ENCODE measurements at regions not wholly inside any gene's neighbourhood (a gene's known extent, or its start where the extent isn't known, plus 50 kb on each side); places are given as distances from the start of the nearest gene placed in this dataset.
A peak's percentile ranks its signal among the peaks of the same experiment; 100 is the strongest.

- intact Hi-C loops (cut with micrococcal nuclease; ENCODE audit: unreplicated experiment) = no loop called here
- no peak for DNase-seq
- H3K4me1 ChIP-seq = no peaks in the 10 kb centered on the region
- POLR2A ChIA-PET = no interaction called here
- TF ChIP-seq, protein P1, sequence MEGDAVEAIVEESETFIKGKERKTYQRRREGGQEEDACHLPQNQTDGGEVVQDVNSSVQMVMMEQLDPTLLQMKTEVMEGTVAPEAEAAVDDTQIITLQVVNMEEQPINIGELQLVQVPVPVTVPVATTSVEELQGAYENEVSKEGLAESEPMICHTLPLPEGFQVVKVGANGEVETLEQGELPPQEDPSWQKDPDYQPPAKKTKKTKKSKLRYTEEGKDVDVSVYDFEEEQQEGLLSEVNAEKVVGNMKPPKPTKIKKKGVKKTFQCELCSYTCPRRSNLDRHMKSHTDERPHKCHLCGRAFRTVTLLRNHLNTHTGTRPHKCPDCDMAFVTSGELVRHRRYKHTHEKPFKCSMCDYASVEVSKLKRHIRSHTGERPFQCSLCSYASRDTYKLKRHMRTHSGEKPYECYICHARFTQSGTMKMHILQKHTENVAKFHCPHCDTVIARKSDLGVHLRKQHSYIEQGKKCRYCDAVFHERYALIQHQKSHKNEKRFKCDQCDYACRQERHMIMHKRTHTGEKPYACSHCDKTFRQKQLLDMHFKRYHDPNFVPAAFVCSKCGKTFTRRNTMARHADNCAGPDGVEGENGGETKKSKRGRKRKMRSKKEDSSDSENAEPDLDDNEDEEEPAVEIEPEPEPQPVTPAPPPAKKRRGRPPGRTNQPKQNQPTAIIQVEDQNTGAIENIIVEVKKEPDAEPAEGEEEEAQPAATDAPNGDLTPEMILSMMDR (IDR thresholded peaks at IDR 0.05; ENCODE audit: insufficient read depth in 1 of 2, low read depth in 1 of 2, low read length in 1 of 2, severe bottlenecking in 1 of 2, unreplicated experiment in 1 of 2) = no peak
- H3K27ac Mint-ChIP-seq (ENCODE audit: unreplicated experiment) = no peak overlapping the region
- no peaks in the 10 kb centered on the region for H3K4me1 Mint-ChIP-seq (ENCODE audit: low read depth, unreplicated experiment)
- H3K4me3 ChIP-seq (ENCODE audit: low read depth, low read length) = no peak overlapping the region
- CTCF ChIA-PET = interaction anchor here (0.6 kb wide), 1 partner anchor 128 kb away, joined by 4 read pairs; no protein-coding TSS in a partner anchor
- no peaks in the 10 kb centered on the region for H3K27me3 ChIP-seq (replicated peaks; ENCODE audit: control insufficient read depth, insufficient read depth, low read length)
- H3K36me3 ChIP-seq (ENCODE audit: control insufficient read depth, insufficient read depth, low read length) = no peaks in the 10 kb centered on the region
- no peaks in the 10 kb centered on the region for H3K9me3 Mint-ChIP-seq (ENCODE audit: unreplicated experiment)
- no peaks in the 10 kb centered on the region for H3K9me3 ChIP-seq
- no peaks in the 10 kb centered on the region for H3K36me3 Mint-ChIP-seq (ENCODE audit: insufficient read depth, unreplicated experiment)
- H3K27me3 Mint-ChIP-seq (ENCODE audit: insufficient read depth, unreplicated experiment) = peaks cover 1% of the 10 kb centered on the region
- no TSS peak for BruUV-seq (replicated peaks)
- no peak overlapping the region for H3K4me3 Mint-ChIP-seq (ENCODE audit: unreplicated experiment)
Observed at GRCh38 chr16:55408661-55409060, 70.3 kb upstream of the MMP2 start.

DNA sequence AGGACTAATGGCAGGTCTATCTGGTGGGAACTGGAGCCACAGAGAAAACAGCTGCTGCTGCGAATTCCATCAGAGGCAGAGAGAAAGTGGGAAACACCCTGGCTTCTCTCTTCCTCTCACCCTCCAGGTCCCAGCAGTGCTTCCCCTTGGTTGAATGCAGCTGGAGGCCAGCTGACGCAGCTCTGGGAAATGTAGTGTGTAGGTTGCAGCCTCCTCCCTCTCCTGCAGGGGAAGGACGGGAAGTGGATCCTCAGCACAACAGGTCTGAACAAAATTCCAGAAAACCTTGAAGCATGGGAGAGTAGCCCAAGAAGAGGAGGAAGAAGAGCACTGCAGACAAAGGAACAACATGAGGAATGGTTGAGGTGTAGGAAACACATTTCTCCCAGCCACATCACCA lies 67.8 kb upstream of the MMP2 start:
- Mint-ChIP-seq H3K9me3 (ENCODE audit: unreplicated experiment) (no peaks in the 10 kb centered on the region), H3K36me3 (ENCODE audit: insufficient read depth, unreplicated experiment) (no peaks in the 10 kb centered on the region), H3K4me3 (ENCODE audit: unreplicated experiment) (no peak overlapping the region), H3K27me3 (ENCODE audit: insufficient read depth, unreplicated experiment) (peaks cover 8% of the 10 kb centered on the region), H3K4me1 (ENCODE audit: low read depth, unreplicated experiment) (no peaks in the 10 kb centered on the region), H3K27ac (ENCODE audit: unreplicated experiment) (no peak overlapping the region)
- CTCF ChIA-PET = no interaction called here
- no TSS peak for BruUV-seq (replicated peaks)
- H3K27me3 ChIP-seq (replicated peaks; ENCODE audit: control insufficient read depth, insufficient read depth, low read length) = no peaks in the 10 kb centered on the region
- H3K9me3 ChIP-seq = no peaks in the 10 kb centered on the region
- H3K36me3 ChIP-seq (ENCODE audit: control insufficient read depth, insufficient read depth, low read length) = no peaks in the 10 kb centered on the region
- TF ChIP-seq, protein P1 (IDR thresholded peaks at IDR 0.05; ENCODE audit: insufficient read depth in 1 of 2, low read depth in 1 of 2, low read length in 1 of 2, severe bottlenecking in 1 of 2, unreplicated experiment in 1 of 2) = no peak
- no peaks in the 10 kb centered on the region for H3K4me1 ChIP-seq
- H3K4me3 ChIP-seq (ENCODE audit: low read depth, low read length) = no peak overlapping the region
- no peak for DNase-seq
- POLR2A ChIA-PET = no interaction called here
- intact Hi-C loops (cut with micrococcal nuclease; ENCODE audit: unreplicated experiment) = no loop called here

DNA sequence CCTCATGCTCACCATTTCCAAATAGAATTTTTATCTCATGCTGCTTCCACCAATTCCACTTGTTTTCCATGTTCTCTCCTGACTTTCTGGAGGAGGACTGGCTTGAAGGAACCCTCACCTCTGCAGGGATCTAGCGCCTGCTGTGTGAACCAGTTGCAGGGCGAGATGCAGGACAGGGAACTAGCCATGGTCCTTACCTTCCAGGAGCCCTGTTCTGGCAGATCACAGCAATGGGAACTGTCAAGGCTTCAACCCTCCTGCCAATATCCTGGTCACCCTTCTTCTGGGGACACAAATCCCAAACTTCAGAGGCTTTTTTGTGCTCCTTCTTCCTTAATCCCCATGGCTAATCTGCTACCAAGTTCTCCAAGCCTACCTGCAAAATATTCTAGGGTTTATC lies 60.4 kb upstream of the MMP2 start:
- H3K27me3 Mint-ChIP-seq (ENCODE audit: insufficient read depth, unreplicated experiment) = peaks cover 24% of the 10 kb centered on the region
- peak; percentile 50 to 55 for DNase-seq
- ChIA-PET CTCF (no interaction called here), POLR2A (no interaction called here)
- TF ChIP-seq, protein P1 (IDR thresholded peaks at IDR 0.05; ENCODE audit: insufficient read depth in 1 of 2, low read depth in 1 of 2, low read length in 1 of 2, severe bottlenecking in 1 of 2, unreplicated experiment in 1 of 2) = no peak
- H3K27ac Mint-ChIP-seq (ENCODE audit: unreplicated experiment) = no peak overlapping the region
- H3K4me3 ChIP-seq (ENCODE audit: low read depth, low read length) = no peak overlapping the region
- no peaks in the 10 kb centered on the region for H3K9me3 Mint-ChIP-seq (ENCODE audit: unreplicated experiment)
- no peaks in the 10 kb centered on the region for H3K36me3 ChIP-seq (ENCODE audit: control insufficient read depth, insufficient read depth, low read length)
- no peaks in the 10 kb centered on the region for H3K9me3 ChIP-seq
- H3K4me1 Mint-ChIP-seq (ENCODE audit: low read depth, unreplicated experiment) = no peaks in the 10 kb centered on the region
- BruUV-seq (replicated peaks) = no TSS peak
- H3K4me3 Mint-ChIP-seq (ENCODE audit: unreplicated experiment) = no peak overlapping the region
- intact Hi-C loops (cut with micrococcal nuclease; ENCODE audit: unreplicated experiment) = no loop called here
- H3K4me1 ChIP-seq = no peaks in the 10 kb centered on the region
- no peaks in the 10 kb centered on the region for H3K27me3 ChIP-seq (replicated peaks; ENCODE audit: control insufficient read depth, insufficient read depth, low read length)
- H3K36me3 Mint-ChIP-seq (ENCODE audit: insufficient read depth, unreplicated experiment) = no peaks in the 10 kb centered on the region
